Stimulated activated naive CD8-positive, alpha-beta T cell treated with anti-CD3 and anti-CD28 coated beads, Interleukin-15, Interleukin-2, amounts not matched to agents 100 U/mL and 50 U/mL, for 24 hours (primary cell): ENCODE measurements at regions not wholly inside any gene's neighbourhood (a gene's known extent, or its start where the extent isn't known, plus 50 kb on each side); places are given as distances from the start of the nearest gene placed in this dataset.

ENCODE experiments used
- ATAC-seq: fragments of 150-1000 bp; cut with Tn5 transposase; one replicate; pipeline ENCODE4 v1.10.0; 2021
- DNase-seq: peaks from one replicate; pipeline ENCODE4 v3.0.0; 2021

GRCh38 chr3:188097791-188098190 is 56.2 kb upstream of the LPP start:
- DNase-seq, result no peak
- ATAC-seq, result no peak

- no peak for ATAC-seq
- DNase-seq, result no peak
These were observed 54.0 kb upstream of the LPP start for GRCh38 chr3:188099907-188100306.

- no peak for DNase-seq
These were observed 51.0 kb upstream of the LPP start for GRCh38 chr3:188102861-188103547.

GRCh38 chr3:188104050-188104449 is 49.9 kb upstream of the LPP start:
- no peak for DNase-seq
- ATAC-seq, result no peak

More at GRCh38 chr3:188102861-188103547, 51.0 kb upstream of the LPP start:
- ATAC-seq, result no peak
